Subcutaneous abdominal adipose tissue (tissue), 5 donors: ENCODE measurements at regions not wholly inside any gene's neighbourhood (a gene's known extent, or its start where the extent isn't known, plus 50 kb on each side); places are given as distances from the start of the nearest gene placed in this dataset.
"Not testable (repeated sequence)": the region's sequence is repeated elsewhere in the genome, so short reads cannot be mapped to it uniquely, and the experiment has no call there.

Source experiments
- H3K27ac ChIP-seq: one replicate; pipeline ENCODE4 v1.7.0; 2013; ENCODE audit warnings: low read depth, mild to moderate bottlenecking, inconsistent platforms, low read length, moderate library complexity
- H3K27me3 ChIP-seq, 5 donors: one replicate each; pipeline ENCODE4 v1.7.0; 2013; ENCODE audit warnings: low read length in 5 of 5, inconsistent platforms in 1 of 5; ENCODE audit not compliant: control insufficient read depth in 5 of 5, insufficient read depth in 4 of 5
- H3K36me3 ChIP-seq, 5 donors: one replicate each; pipeline ENCODE4 v1.7.0; 2013; ENCODE audit warnings: low read length in 5 of 5; ENCODE audit not compliant: control insufficient read depth in 5 of 5, insufficient read depth in 5 of 5
- H3K4me1 ChIP-seq, 5 donors: one replicate each; pipeline ENCODE4 v1.7.0; 2013; ENCODE audit warnings: low read length in 5 of 5, mild to moderate bottlenecking in 3 of 5, moderate library complexity in 1 of 5; ENCODE audit not compliant: control insufficient read depth in 5 of 5, insufficient read depth in 5 of 5
- H3K4me3 ChIP-seq, 5 donors: one replicate each; pipeline ENCODE4 v1.7.0; 2013; ENCODE audit warnings: low read length in 5 of 5, low read depth in 1 of 5
- H3K9ac ChIP-seq, 5 donors: one replicate each; pipeline ENCODE4 v1.7.0; 2013; ENCODE audit warnings: low read length in 5 of 5, mild to moderate bottlenecking in 4 of 5, moderate library complexity in 3 of 5
- H3K9me3 ChIP-seq, 5 donors: one replicate each; pipeline ENCODE4 v1.7.0; 2013; ENCODE audit warnings: low read length in 5 of 5; ENCODE audit not compliant: control insufficient read depth in 5 of 5
- donor health status: healthy.
- donor health status: healthy.
- donor health status: healthy.
- donor health status: healthy.
- donor health status: healthy.

GRCh38 chr3:110504401-110504800, 567.2 kb upstream of the NECTIN3 start:
- Histone ChIP-seq H3K27ac (no peak overlapping the region), H3K4me1 (no peaks in the 10 kb centered on the region), H3K9ac (no peak overlapping the region), H3K27me3 (no peaks in the 10 kb centered on the region), H3K9me3 (peaks cover 0 to 12% (median 0%) of the 10 kb centered on the region in 5 donors), H3K36me3 (no peaks in the 10 kb centered on the region), H3K4me3 (no peak overlapping the region)

- peaks cover 0 to 12% (median 0%) of the 10 kb centered on the region in 5 donors for H3K9me3 ChIP-seq
- no peaks in the 10 kb centered on the region for H3K36me3 ChIP-seq
- no peak overlapping the region for H3K9ac ChIP-seq
- H3K4me1 ChIP-seq: no peaks in the 10 kb centered on the region
- no peak overlapping the region for H3K27ac ChIP-seq
- no peak overlapping the region for H3K4me3 ChIP-seq
- no peaks in the 10 kb centered on the region for H3K27me3 ChIP-seq
Measured at GRCh38 chr3:110504901-110505300, 566.7 kb upstream of the NECTIN3 start.

GRCh38 chr3:110506890-110507289, 564.7 kb upstream of the NECTIN3 start:
- Histone ChIP-seq H3K4me3 (no peak overlapping the region), H3K9ac (no peak overlapping the region), H3K9me3 (peaks cover 0 to 12% (median 0%) of the 10 kb centered on the region in 5 donors), H3K27me3 (no peaks in the 10 kb centered on the region), H3K4me1 (no peaks in the 10 kb centered on the region), H3K27ac (no peak overlapping the region), H3K36me3 (no peaks in the 10 kb centered on the region)

GRCh38 chr3:110507570-110507969, 564.0 kb upstream of the NECTIN3 start:
- H3K4me3 ChIP-seq, H3K27me3 ChIP-seq, H3K27ac ChIP-seq, H3K9ac ChIP-seq, H3K36me3 ChIP-seq, H3K4me1 ChIP-seq: not testable (repeated sequence)
- H3K9me3 ChIP-seq: peaks cover 0 to 12% (median 0%) of the 10 kb centered on the region in 5 donors

GRCh38 chr3:110512961-110513360, 558.7 kb upstream of the NECTIN3 start:
- peaks cover 0 to 7% (median 6%) of the 10 kb centered on the region in 5 donors for H3K9me3 ChIP-seq
- H3K36me3 ChIP-seq: no peaks in the 10 kb centered on the region
- H3K27ac ChIP-seq: no peak overlapping the region
- H3K9ac ChIP-seq: no peak overlapping the region
- H3K4me3 ChIP-seq: no peak overlapping the region
- H3K27me3 ChIP-seq: no peaks in the 10 kb centered on the region
- H3K4me1 ChIP-seq: peaks cover 0 to 3% (median 0%) of the 10 kb centered on the region in 5 donors

GRCh38 chr3:110518031-110518430, 553.6 kb upstream of the NECTIN3 start:
- Histone ChIP-seq H3K9ac (no peak overlapping the region), H3K4me3 (no peak overlapping the region), H3K27ac (no peak overlapping the region), H3K9me3 (peaks cover 0 to 9% (median 4%) of the 10 kb centered on the region in 5 donors), H3K4me1 (no peaks in the 10 kb centered on the region), H3K36me3 (no peaks in the 10 kb centered on the region), H3K27me3 (no peaks in the 10 kb centered on the region)

- Histone ChIP-seq H3K27ac (no peak overlapping the region), H3K9ac (no peak overlapping the region), H3K36me3 (no peaks in the 10 kb centered on the region), H3K4me1 (no peaks in the 10 kb centered on the region), H3K27me3 (no peaks in the 10 kb centered on the region), H3K9me3 (peaks cover 0 to 9% (median 4%) of the 10 kb centered on the region in 5 donors), H3K4me3 (no peak overlapping the region)
Measured at GRCh38 chr3:110519071-110519470, 552.5 kb upstream of the NECTIN3 start.

- Histone ChIP-seq H3K27me3 (no peaks in the 10 kb centered on the region), H3K4me3 (no peak overlapping the region), H3K27ac (no peak overlapping the region), H3K4me1 (no peaks in the 10 kb centered on the region), H3K36me3 (no peaks in the 10 kb centered on the region), H3K9me3 (peaks cover 0 to 4% (median 0%) of the 10 kb centered on the region in 5 donors), H3K9ac (no peak overlapping the region)
Measured at GRCh38 chr3:110521019-110521418, 550.6 kb upstream of the NECTIN3 start.

- not testable (repeated sequence) for H3K27ac ChIP-seq, H3K9ac ChIP-seq, H3K4me1 ChIP-seq, H3K27me3 ChIP-seq, H3K4me3 ChIP-seq, H3K9me3 ChIP-seq, H3K36me3 ChIP-seq
Measured at GRCh38 chr3:110525558-110526064, 546.0 kb upstream of the NECTIN3 start.

- H3K4me1 ChIP-seq: no peaks in the 10 kb centered on the region
- no peaks in the 10 kb centered on the region for H3K36me3 ChIP-seq
- H3K9ac ChIP-seq: no peak overlapping the region
- H3K27ac ChIP-seq: no peak overlapping the region
- peaks cover 0 to 4% (median 0%) of the 10 kb centered on the region in 5 donors for H3K9me3 ChIP-seq
- no peaks in the 10 kb centered on the region for H3K27me3 ChIP-seq
- no peak overlapping the region for H3K4me3 ChIP-seq
Measured at GRCh38 chr3:110526777-110527727, 544.6 kb upstream of the NECTIN3 start.
